GM10248 (cell line): ENCODE measurements at regions not wholly inside any gene's neighbourhood (a gene's known extent, or its start where the extent isn't known, plus 50 kb on each side); places are given as distances from the start of the nearest gene placed in this dataset.
"Not testable (repeated sequence)": the region's sequence is repeated elsewhere in the genome, so short reads cannot be mapped to it uniquely, and the experiment has no call there.

ENCODE experiments used
- CTCF ChIA-PET: fragments of 300-600 bp; sonication (Branson Sonifier 250); formaldehyde crosslinking; extraction: SDS; loops from one replicate; lab custom pipeline; 2021; ENCODE audit warnings: antibody characterized with exemption; lab: Yijun Ruan, JAX
- POLR2A ChIA-PET: fragments of 350-650 bp; sonication (Branson Sonifier 250); formaldehyde crosslinking; extraction: SDS; loops from one replicate; lab custom pipeline; 2020; ENCODE audit warnings: antibody characterized with exemption; lab: Yijun Ruan, JAX
- DNase-seq: peaks from one replicate; pipeline ENCODE4 v3.0.0; 2012; ENCODE audit errors: extremely low spot score
- CTCF ChIP-seq: IDR thresholded peaks from 2 replicates; pipeline ENCODE4 v1.5.1; 2012; ENCODE audit warnings: mild to moderate bottlenecking, low read depth; ENCODE audit errors: extremely low read depth, missing control alignments, control extremely low read depth

- ChIA-PET POLR2A (no interaction called here), CTCF (no interaction called here)
- DNase-seq = no peak
- no peak for TF ChIP-seq CTCF
Measured at GRCh38 chrX:96502507-96502906, 182.1 kb upstream of the DIAPH2 start.

- DNase-seq, CTCF ChIA-PET, POLR2A ChIA-PET: not testable (repeated sequence)
Measured at GRCh38 chrX:96529386-96529785, 155.3 kb upstream of the DIAPH2 start.

GRCh38 chrX:96538104-96538725, 146.4 kb upstream of the DIAPH2 start:
- CTCF ChIA-PET = no interaction called here
- no peak for TF ChIP-seq CTCF
- POLR2A ChIA-PET = no interaction called here
- no peak for DNase-seq

- no peak for DNase-seq
- no peak for TF ChIP-seq CTCF
- ChIA-PET CTCF (no interaction called here), POLR2A (no interaction called here)
Measured at GRCh38 chrX:96540111-96540631, 144.5 kb upstream of the DIAPH2 start.

GRCh38 chrX:96546281-96546680, 138.4 kb upstream of the DIAPH2 start:
- CTCF ChIA-PET, POLR2A ChIA-PET, DNase-seq: not testable (repeated sequence)

GRCh38 chrX:96551322-96551872, 133.2 kb upstream of the DIAPH2 start:
- POLR2A ChIA-PET = no interaction called here
- no peak for TF ChIP-seq CTCF
- CTCF ChIA-PET = no interaction called here
- DNase-seq = no peak

GRCh38 chrX:96556886-96557285, 127.8 kb upstream of the DIAPH2 start:
- ChIA-PET POLR2A (no interaction called here), CTCF (no interaction called here)
- no peak for DNase-seq
- no peak for TF ChIP-seq CTCF

GRCh38 chrX:96561129-96561528, 123.5 kb upstream of the DIAPH2 start:
- DNase-seq, POLR2A ChIA-PET, CTCF ChIA-PET: not testable (repeated sequence)
